ENCODE measurements at regions not wholly inside any gene's neighbourhood (a gene's known extent, or its start where the extent isn't known, plus 50 kb on each side); places are given as distances from the start of the nearest gene placed in this dataset.

DNA sequence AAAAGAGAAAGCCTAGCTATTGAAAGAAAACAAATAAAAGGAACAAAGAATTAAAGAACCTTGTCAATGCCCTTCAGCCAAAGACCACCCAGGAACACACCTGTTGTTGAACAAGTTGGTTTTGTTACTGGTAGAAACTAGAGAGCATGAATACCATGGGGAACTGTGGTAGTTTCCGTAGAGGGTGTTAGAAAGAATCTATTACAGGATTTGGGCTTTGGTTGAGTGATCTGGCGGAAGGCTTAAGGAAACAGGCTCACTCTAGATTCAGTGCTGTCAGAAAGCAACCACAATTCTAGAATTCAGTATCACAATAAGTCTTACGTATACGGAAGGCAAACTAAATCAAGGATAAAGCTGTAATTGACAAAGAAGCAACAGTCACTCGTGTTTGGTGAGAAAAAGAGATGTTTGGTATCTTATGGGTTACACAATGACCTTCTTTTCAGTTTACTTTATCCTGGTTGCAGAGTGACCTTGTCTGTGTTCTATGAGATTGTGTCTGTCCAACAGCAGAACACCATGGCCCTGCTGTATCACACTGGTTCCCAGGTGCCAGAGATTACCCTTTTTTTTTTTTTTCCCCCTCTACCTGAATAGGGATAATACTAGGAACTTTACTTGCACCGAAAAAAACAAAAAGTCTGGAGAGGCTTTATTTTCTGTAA lies 265.9 kb downstream of the SHQ1 start:
- Histone ChIP-seq H2BK15ac (replicated peaks; ENCODE audit: low read depth) (no peak overlapping the region), H3K4me1 (ENCODE audit: control insufficient read depth, low read depth, low read length) (no peaks in the 10 kb centered on the region), H3K79me2 (ENCODE audit: control insufficient read depth, insufficient read depth, low read length) (no peaks in the 10 kb centered on the region), H3K4ac (ENCODE audit: low read depth, low read length) (no peak overlapping the region), H2BK5ac (ENCODE audit: low read length) (no peak overlapping the region), H4K8ac (ENCODE audit: low read depth, low read length) (no peak overlapping the region), H3K9ac (ENCODE audit: low read length) (no peak overlapping the region), H3K4me2 (ENCODE audit: low read length) (no peak overlapping the region), H4K5ac (ENCODE audit: low read length) (no peak overlapping the region), H3K18ac (ENCODE audit: low read length) (no peak overlapping the region), H3K23ac (ENCODE audit: low read length) (no peak overlapping the region), H2AK5ac (ENCODE audit: low read length) (no peak overlapping the region), H3K56ac (ENCODE audit: low read length) (no peak overlapping the region), H3K4me3 (ENCODE audit: low read length) (no peak overlapping the region), H2BK120ac (ENCODE audit: low read depth, low read length) (no peak overlapping the region), H3K36me3 (ENCODE audit: control insufficient read depth, insufficient read depth, low read length) (no peaks in the 10 kb centered on the region), H3K27ac (ENCODE audit: low read depth, low read length) (no peak overlapping the region), H3K27me3 (ENCODE audit: insufficient read depth, low read length, poor library complexity) (no peaks in the 10 kb centered on the region), H3K79me1 (ENCODE audit: low read length) (no peaks in the 10 kb centered on the region)
- WGBS (ENCODE audit: extremely low coverage, insufficient coverage, low lambda C conversion rate) = no CpG with 5 or more reads among the region's 6 CpGs
- DNase-seq = no peak

DNA sequence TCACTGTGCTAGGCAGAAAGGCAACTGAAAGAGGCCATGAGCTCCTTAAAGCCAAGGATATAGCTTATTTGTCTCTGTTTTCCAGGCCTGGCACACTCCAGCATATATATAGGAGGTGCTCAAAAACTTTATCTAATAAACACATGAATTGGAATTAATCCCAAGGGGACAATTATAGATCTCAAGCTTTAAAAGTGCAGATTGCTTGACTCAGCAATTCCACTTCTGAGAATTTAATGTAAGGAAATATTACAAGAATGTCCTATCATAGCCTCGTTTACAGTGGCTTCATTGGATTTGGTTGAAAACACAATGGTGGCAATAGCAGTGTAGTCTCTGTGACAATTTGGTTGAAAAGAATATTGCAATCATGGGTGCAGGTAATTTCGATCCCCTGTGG lies 267.3 kb downstream of the SHQ1 start:
- H2BK15ac ChIP-seq (replicated peaks; ENCODE audit: low read depth) = no peak overlapping the region
- H3K4ac ChIP-seq (ENCODE audit: low read depth, low read length) = no peak overlapping the region
- H4K5ac ChIP-seq (ENCODE audit: low read length) = no peak overlapping the region
- no peaks in the 10 kb centered on the region for H3K27me3 ChIP-seq (ENCODE audit: insufficient read depth, low read length, poor library complexity)
- H4K8ac ChIP-seq (ENCODE audit: low read depth, low read length) = no peak overlapping the region
- H2BK5ac ChIP-seq (ENCODE audit: low read length) = no peak overlapping the region
- no CpG with 5 or more reads among the region's 2 CpGs for WGBS (ENCODE audit: extremely low coverage, insufficient coverage, low lambda C conversion rate)
- no peak overlapping the region for H3K56ac ChIP-seq (ENCODE audit: low read length)
- H3K4me1 ChIP-seq (ENCODE audit: control insufficient read depth, low read depth, low read length) = no peaks in the 10 kb centered on the region
- no peaks in the 10 kb centered on the region for H3K79me1 ChIP-seq (ENCODE audit: low read length)
- no peak overlapping the region for H2BK120ac ChIP-seq (ENCODE audit: low read depth, low read length)
- H3K18ac ChIP-seq (ENCODE audit: low read length) = no peak overlapping the region
- no peak overlapping the region for H3K4me3 ChIP-seq (ENCODE audit: low read length)
- no peak overlapping the region for H2AK5ac ChIP-seq (ENCODE audit: low read length)
- no peak overlapping the region for H3K27ac ChIP-seq (ENCODE audit: low read depth, low read length)
- H3K23ac ChIP-seq (ENCODE audit: low read length) = no peak overlapping the region
- no peak overlapping the region for H3K9ac ChIP-seq (ENCODE audit: low read length)
- no peak for DNase-seq
- H3K79me2 ChIP-seq (ENCODE audit: control insufficient read depth, insufficient read depth, low read length) = no peaks in the 10 kb centered on the region
- H3K4me2 ChIP-seq (ENCODE audit: low read length) = no peak overlapping the region
- H3K36me3 ChIP-seq (ENCODE audit: control insufficient read depth, insufficient read depth, low read length) = no peaks in the 10 kb centered on the region

DNA sequence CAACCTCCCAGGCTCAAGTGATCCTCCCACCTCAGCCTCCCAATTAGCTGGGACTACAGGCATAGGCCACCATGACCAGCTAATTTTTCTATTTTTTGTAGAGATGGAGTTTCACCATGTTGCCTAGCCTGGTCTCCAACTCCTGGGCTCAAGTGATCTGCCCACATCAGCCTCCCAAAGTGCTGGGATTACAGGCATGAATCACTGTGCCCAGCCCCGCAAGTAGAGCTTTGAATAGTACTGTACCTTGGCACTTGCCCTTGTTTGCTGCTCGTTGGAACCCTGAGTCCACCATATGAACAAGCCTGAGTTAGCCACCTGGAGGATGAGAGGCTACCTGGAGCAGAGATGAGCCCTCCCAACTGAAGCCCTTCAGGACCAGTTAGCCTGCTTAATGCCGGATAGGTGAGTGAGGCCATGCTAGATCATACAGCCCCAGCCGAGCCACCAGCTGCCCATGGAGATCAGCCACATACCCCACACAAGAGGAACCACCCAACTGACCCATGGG lies 267.9 kb downstream of the SHQ1 start:
- Histone ChIP-seq H3K27ac (ENCODE audit: low read depth, low read length) (no peak overlapping the region), H2BK15ac (replicated peaks; ENCODE audit: low read depth) (no peak overlapping the region), H3K79me1 (ENCODE audit: low read length) (no peaks in the 10 kb centered on the region), H4K8ac (ENCODE audit: low read depth, low read length) (no peak overlapping the region), H2BK5ac (ENCODE audit: low read length) (no peak overlapping the region), H3K4me1 (ENCODE audit: control insufficient read depth, low read depth, low read length) (no peaks in the 10 kb centered on the region), H3K36me3 (ENCODE audit: control insufficient read depth, insufficient read depth, low read length) (no peaks in the 10 kb centered on the region), H2AK5ac (ENCODE audit: low read length) (no peak overlapping the region), H3K56ac (ENCODE audit: low read length) (no peak overlapping the region), H3K27me3 (ENCODE audit: insufficient read depth, low read length, poor library complexity) (no peaks in the 10 kb centered on the region), H4K5ac (ENCODE audit: low read length) (no peak overlapping the region), H3K4me3 (ENCODE audit: low read length) (no peak overlapping the region), H2BK120ac (ENCODE audit: low read depth, low read length) (no peak overlapping the region), H3K23ac (ENCODE audit: low read length) (no peak overlapping the region), H3K4ac (ENCODE audit: low read depth, low read length) (no peak overlapping the region), H3K4me2 (ENCODE audit: low read length) (no peak overlapping the region), H3K79me2 (ENCODE audit: control insufficient read depth, insufficient read depth, low read length) (no peaks in the 10 kb centered on the region), H3K18ac (ENCODE audit: low read length) (peak overlapping the region; percentile 63), H3K9ac (ENCODE audit: low read length) (no peak overlapping the region)
- DNase-seq = no peak
- no CpG with 5 or more reads among the region's 4 CpGs for WGBS (ENCODE audit: extremely low coverage, insufficient coverage, low lambda C conversion rate)

- Histone ChIP-seq H2BK5ac (ENCODE audit: low read length) (no peak overlapping the region), H4K8ac (ENCODE audit: low read depth, low read length) (no peak overlapping the region), H3K56ac (ENCODE audit: low read length) (no peak overlapping the region), H3K4me3 (ENCODE audit: low read length) (no peak overlapping the region), H3K4ac (ENCODE audit: low read depth, low read length) (no peak overlapping the region), H3K79me1 (ENCODE audit: low read length) (no peaks in the 10 kb centered on the region), H3K18ac (ENCODE audit: low read length) (no peak overlapping the region), H2BK15ac (replicated peaks; ENCODE audit: low read depth) (no peak overlapping the region), H3K79me2 (ENCODE audit: control insufficient read depth, insufficient read depth, low read length) (no peaks in the 10 kb centered on the region), H4K5ac (ENCODE audit: low read length) (no peak overlapping the region), H3K4me2 (ENCODE audit: low read length) (no peak overlapping the region), H2AK5ac (ENCODE audit: low read length) (no peak overlapping the region), H3K36me3 (ENCODE audit: control insufficient read depth, insufficient read depth, low read length) (no peaks in the 10 kb centered on the region), H3K4me1 (ENCODE audit: control insufficient read depth, low read depth, low read length) (no peaks in the 10 kb centered on the region), H3K27me3 (ENCODE audit: insufficient read depth, low read length, poor library complexity) (no peaks in the 10 kb centered on the region), H3K23ac (ENCODE audit: low read length) (no peak overlapping the region), H3K27ac (ENCODE audit: low read depth, low read length) (no peak overlapping the region), H2BK120ac (ENCODE audit: low read depth, low read length) (no peak overlapping the region), H3K9ac (ENCODE audit: low read length) (no peak overlapping the region)
- DNase-seq = peak; percentile 78
- WGBS (ENCODE audit: extremely low coverage, insufficient coverage, low lambda C conversion rate) = no CpG with 5 or more reads among the region's 11 CpGs
Measured at GRCh38 chr3:72579581-72580245, 268.5 kb downstream of the SHQ1 start.

- H3K79me1 ChIP-seq (ENCODE audit: low read length) = no peaks in the 10 kb centered on the region
- no peak overlapping the region for H4K8ac ChIP-seq (ENCODE audit: low read depth, low read length)
- H3K4me1 ChIP-seq (ENCODE audit: control insufficient read depth, low read depth, low read length) = no peaks in the 10 kb centered on the region
- H3K4me2 ChIP-seq (ENCODE audit: low read length) = no peak overlapping the region
- H3K27me3 ChIP-seq (ENCODE audit: insufficient read depth, low read length, poor library complexity) = no peaks in the 10 kb centered on the region
- H3K4ac ChIP-seq (ENCODE audit: low read depth, low read length) = no peak overlapping the region
- no peak overlapping the region for H3K4me3 ChIP-seq (ENCODE audit: low read length)
- no peak overlapping the region for H4K5ac ChIP-seq (ENCODE audit: low read length)
- H3K23ac ChIP-seq (ENCODE audit: low read length) = no peak overlapping the region
- WGBS (ENCODE audit: extremely low coverage, insufficient coverage, low lambda C conversion rate) = no CpG with 5 or more reads among the region's 3 CpGs
- H3K9ac ChIP-seq (ENCODE audit: low read length) = no peak overlapping the region
- H3K56ac ChIP-seq (ENCODE audit: low read length) = no peak overlapping the region
- H2AK5ac ChIP-seq (ENCODE audit: low read length) = no peak overlapping the region
- DNase-seq = no peak
- H3K27ac ChIP-seq (ENCODE audit: low read depth, low read length) = no peak overlapping the region
- H3K36me3 ChIP-seq (ENCODE audit: control insufficient read depth, insufficient read depth, low read length) = no peaks in the 10 kb centered on the region
- H3K79me2 ChIP-seq (ENCODE audit: control insufficient read depth, insufficient read depth, low read length) = no peaks in the 10 kb centered on the region
- no peak overlapping the region for H2BK120ac ChIP-seq (ENCODE audit: low read depth, low read length)
- H2BK5ac ChIP-seq (ENCODE audit: low read length) = no peak overlapping the region
- no peak overlapping the region for H2BK15ac ChIP-seq (replicated peaks; ENCODE audit: low read depth)
- H3K18ac ChIP-seq (ENCODE audit: low read length) = no peak overlapping the region
Measured at GRCh38 chr3:72579191-72579580, 269.1 kb downstream of the SHQ1 start.

Measured in mesendoderm (in vitro differentiated cells).